Suprapubic skin (tissue), 4 donors: ENCODE measurements at regions not wholly inside any gene's neighbourhood (a gene's known extent, or its start where the extent isn't known, plus 50 kb on each side); places are given as distances from the start of the nearest gene placed in this dataset.
"Not testable (repeated sequence)": the region's sequence is repeated elsewhere in the genome, so short reads cannot be mapped to it uniquely, and the experiment has no call there.

Source experiments
- DNase-seq, 2 donors: peaks; one replicate each; pipeline ENCODE4 v3.0.0-alpha.2; 2019; ENCODE audit warnings: low spot score in 2 of 2
- H3K27ac ChIP-seq: fragments of 200-600 bp; sonication (generic); one replicate; pipeline ENCODE4 v1.5.1; 2019
- H3K27me3 ChIP-seq: fragments of 200-600 bp; sonication (generic); one replicate; pipeline ENCODE4 v1.5.1; 2019
- H3K36me3 ChIP-seq: fragments of 200-600 bp; sonication (generic); one replicate; pipeline ENCODE4 v1.5.1; 2019
- H3K4me1 ChIP-seq: fragments of 200-600 bp; sonication (generic); one replicate; pipeline ENCODE4 v1.5.1; 2019
- H3K4me3 ChIP-seq: fragments of 200-600 bp; sonication (generic); one replicate; pipeline ENCODE4 v1.5.1; 2019; ENCODE audit warnings: mild to moderate bottlenecking
- H3K9me3 ChIP-seq: fragments of 200-600 bp; sonication (generic); one replicate; pipeline ENCODE4 v1.5.1; 2019
- CTCF ChIP-seq, 2 donors: fragments of 200-600 bp in 1 of 2; fragments of 450-650 bp in 1 of 2; sonication (generic) in 1 of 2; IDR thresholded peaks; one replicate each; pipeline ENCODE4 v1.5.1; 2016 to 2019; ENCODE audit warnings: antibody characterized with exemption in 2 of 2, mild to moderate bottlenecking in 1 of 2, moderate library complexity in 1 of 2
- EP300 ChIP-seq: sonication (generic); formaldehyde crosslinking; IDR thresholded peaks from one replicate; pipeline ENCODE4 v1.6.1; 2017; ENCODE audit warnings: antibody characterized with exemption
- POLR2A ChIP-seq, 2 donors: fragments of 450-650 bp; IDR thresholded peaks; one replicate each; pipeline ENCODE4 v1.6.1; 2017; ENCODE audit warnings: antibody characterized with exemption in 2 of 2, mild to moderate bottlenecking in 2 of 2, moderate library complexity in 2 of 2
- POLR2AphosphoS5 ChIP-seq, 3 donors: sonication (generic); formaldehyde crosslinking; IDR thresholded peaks; one replicate each; pipeline ENCODE4 v1.6.1; 2017; ENCODE audit warnings: antibody characterized with exemption in 3 of 3
- WGBS: methylation state at CpG from one replicate; pipeline ENCODE4 v1.1.5; 2018; 5-methylcytosine and 5-hydroxymethylcytosine counted together

GRCh38 chr13:83657281-83657680 lies 225.0 kb downstream of the SLITRK1 start:
- 49% methylated on average over 2 of the region's 2 CpGs for WGBS
- Histone ChIP-seq H3K27me3 (no peaks in the 10 kb centered on the region), H3K4me1 (no peaks in the 10 kb centered on the region), H3K27ac (no peak overlapping the region), H3K9me3 (no peaks in the 10 kb centered on the region), H3K4me3 (no peak overlapping the region), H3K36me3 (no peaks in the 10 kb centered on the region)
- TF ChIP-seq EP300 = no peak
- TF ChIP-seq POLR2A (IDR thresholded peaks at IDR 0.05) = no peak
- no peak for TF ChIP-seq CTCF (IDR thresholded peaks at IDR 0.05)
- TF ChIP-seq POLR2AphosphoS5 (IDR thresholded peaks at IDR 0.05) = no peak
- DNase-seq = no peak

GRCh38 chr13:83642617-83643016 lies 239.7 kb downstream of the SLITRK1 start:
- H3K4me1 ChIP-seq, H3K4me3 ChIP-seq, H3K36me3 ChIP-seq, H3K9me3 ChIP-seq, H3K27me3 ChIP-seq, DNase-seq, H3K27ac ChIP-seq: not testable (repeated sequence)
- 86% methylated on average over 1 of the region's 3 CpGs for WGBS

- Histone ChIP-seq H3K4me3 (no peak overlapping the region), H3K27ac (no peak overlapping the region), H3K4me1 (no peaks in the 10 kb centered on the region), H3K36me3 (no peaks in the 10 kb centered on the region), H3K9me3 (no peaks in the 10 kb centered on the region), H3K27me3 (no peaks in the 10 kb centered on the region)
- TF ChIP-seq CTCF (IDR thresholded peaks at IDR 0.05) = no peak
- no peak for TF ChIP-seq EP300
- no peak for TF ChIP-seq POLR2A (IDR thresholded peaks at IDR 0.05)
- TF ChIP-seq POLR2AphosphoS5 (IDR thresholded peaks at IDR 0.05) = no peak
- no peak for DNase-seq
- WGBS = 86% methylated on average over 2 of the region's 2 CpGs
Observed at GRCh38 chr13:83634601-83635000, 247.7 kb downstream of the SLITRK1 start.

- Histone ChIP-seq H3K9me3 (no peaks in the 10 kb centered on the region), H3K27me3 (no peaks in the 10 kb centered on the region), H3K4me1 (no peaks in the 10 kb centered on the region), H3K27ac (no peak overlapping the region), H3K36me3 (no peaks in the 10 kb centered on the region), H3K4me3 (no peak overlapping the region)
- no peak for DNase-seq
- 67% methylated on average over 2 of the region's 2 CpGs for WGBS
- TF ChIP-seq CTCF (IDR thresholded peaks at IDR 0.05) (no peak), POLR2A (IDR thresholded peaks at IDR 0.05) (no peak), EP300 (no peak), POLR2AphosphoS5 (IDR thresholded peaks at IDR 0.05) (no peak)
Observed at GRCh38 chr13:83633746-83634145, 248.5 kb downstream of the SLITRK1 start.

- Histone ChIP-seq H3K27me3 (no peaks in the 10 kb centered on the region), H3K36me3 (no peaks in the 10 kb centered on the region), H3K9me3 (no peaks in the 10 kb centered on the region), H3K27ac (no peak overlapping the region), H3K4me1 (no peaks in the 10 kb centered on the region), H3K4me3 (no peak overlapping the region)
- TF ChIP-seq EP300 (no peak), POLR2A (IDR thresholded peaks at IDR 0.05) (no peak), CTCF (IDR thresholded peaks at IDR 0.05) (no peak), POLR2AphosphoS5 (IDR thresholded peaks at IDR 0.05) (no peak)
- WGBS = 75% methylated on average over 2 of the region's 2 CpGs
- DNase-seq = no peak
Observed at GRCh38 chr13:83622422-83622784, 259.9 kb downstream of the SLITRK1 start.

- Histone ChIP-seq H3K4me3 (no peak overlapping the region), H3K27me3 (no peaks in the 10 kb centered on the region), H3K27ac (no peak overlapping the region), H3K36me3 (no peaks in the 10 kb centered on the region), H3K9me3 (no peaks in the 10 kb centered on the region), H3K4me1 (no peaks in the 10 kb centered on the region)
- 88% methylated on average over 10 of the region's 10 CpGs for WGBS
- TF ChIP-seq POLR2A (IDR thresholded peaks at IDR 0.05) (no peak), CTCF (IDR thresholded peaks at IDR 0.05) (no peak), EP300 (no peak), POLR2AphosphoS5 (IDR thresholded peaks at IDR 0.05) (no peak)
- no peak for DNase-seq
Observed at GRCh38 chr13:83621765-83622421, 260.4 kb downstream of the SLITRK1 start.
